GM23338 (cell line): ENCODE measurements at regions not wholly inside any gene's neighbourhood (a gene's known extent, or its start where the extent isn't known, plus 50 kb on each side); places are given as distances from the start of the nearest gene placed in this dataset.

Experiments
- EZH2 ChIP-seq: fragments of 200-600 bp; sonication (generic); IDR thresholded peaks from one replicate; pipeline ENCODE4 v1.8.0; 2017; ENCODE audit warnings: antibody characterized with exemption, mild to moderate bottlenecking, low read depth; ENCODE audit not compliant: unreplicated experiment
- EZH2phosphoT487 ChIP-seq: fragments of 200-600 bp; sonication (generic); IDR thresholded peaks from one replicate; pipeline ENCODE4 v1.8.1; 2018; ENCODE audit warnings: antibody characterized with exemption; ENCODE audit not compliant: unreplicated experiment
- NANOG ChIP-seq: IDR thresholded peaks from 2 replicates; pipeline ENCODE4 v1.6.1; 2016; ENCODE audit warnings: antibody characterized with exemption, borderline replicate concordance
- TF ChIP-seq, protein P1 (sequence below), 2 experiments: fragments of 200-600 bp in 1 of 2; sonication (generic) in 1 of 2; conservative IDR thresholded peaks; 2 replicates each; pipeline versions ENCODE4 v1.5.1 to v1.6.1; 2016 to 2017; ENCODE audit warnings: antibody characterized with exemption in 2 of 2, low read depth in 2 of 2, mild to moderate bottlenecking in 2 of 2, moderate library complexity in 1 of 2

DNA sequence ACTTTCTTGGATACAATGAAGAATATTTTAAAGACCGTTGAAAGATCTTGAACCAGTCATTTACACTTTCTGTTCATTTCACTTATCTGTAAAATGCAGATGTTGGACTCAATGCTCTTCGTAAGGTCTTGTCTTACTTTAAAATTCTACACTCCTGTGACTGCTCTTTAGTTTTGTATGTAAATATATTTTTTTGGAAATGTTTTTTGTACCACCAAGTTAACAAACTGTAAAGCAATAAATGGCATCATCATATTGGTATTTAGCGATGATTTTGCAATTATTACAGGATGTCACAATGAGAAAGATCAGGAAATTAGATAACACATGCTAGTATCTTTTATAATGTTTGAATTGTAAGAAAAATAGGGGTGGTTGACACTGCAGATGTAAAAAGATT lies 80.8 kb upstream of the GNAQ start:
- TF ChIP-seq NANOG (no peak), EZH2 (no peak), EZH2phosphoT487 (no peak)
- TF ChIP-seq, protein P1, sequence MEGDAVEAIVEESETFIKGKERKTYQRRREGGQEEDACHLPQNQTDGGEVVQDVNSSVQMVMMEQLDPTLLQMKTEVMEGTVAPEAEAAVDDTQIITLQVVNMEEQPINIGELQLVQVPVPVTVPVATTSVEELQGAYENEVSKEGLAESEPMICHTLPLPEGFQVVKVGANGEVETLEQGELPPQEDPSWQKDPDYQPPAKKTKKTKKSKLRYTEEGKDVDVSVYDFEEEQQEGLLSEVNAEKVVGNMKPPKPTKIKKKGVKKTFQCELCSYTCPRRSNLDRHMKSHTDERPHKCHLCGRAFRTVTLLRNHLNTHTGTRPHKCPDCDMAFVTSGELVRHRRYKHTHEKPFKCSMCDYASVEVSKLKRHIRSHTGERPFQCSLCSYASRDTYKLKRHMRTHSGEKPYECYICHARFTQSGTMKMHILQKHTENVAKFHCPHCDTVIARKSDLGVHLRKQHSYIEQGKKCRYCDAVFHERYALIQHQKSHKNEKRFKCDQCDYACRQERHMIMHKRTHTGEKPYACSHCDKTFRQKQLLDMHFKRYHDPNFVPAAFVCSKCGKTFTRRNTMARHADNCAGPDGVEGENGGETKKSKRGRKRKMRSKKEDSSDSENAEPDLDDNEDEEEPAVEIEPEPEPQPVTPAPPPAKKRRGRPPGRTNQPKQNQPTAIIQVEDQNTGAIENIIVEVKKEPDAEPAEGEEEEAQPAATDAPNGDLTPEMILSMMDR (conservative IDR thresholded peaks at IDR 0.05; ENCODE audit: low read depth in 2 of 2) = no peak
